ENCODE measurements at regions not wholly inside any gene's neighbourhood (a gene's known extent, or its start where the extent isn't known, plus 50 kb on each side); places are given as distances from the start of the nearest gene placed in this dataset.

- TF ChIP-seq, protein P1, sequence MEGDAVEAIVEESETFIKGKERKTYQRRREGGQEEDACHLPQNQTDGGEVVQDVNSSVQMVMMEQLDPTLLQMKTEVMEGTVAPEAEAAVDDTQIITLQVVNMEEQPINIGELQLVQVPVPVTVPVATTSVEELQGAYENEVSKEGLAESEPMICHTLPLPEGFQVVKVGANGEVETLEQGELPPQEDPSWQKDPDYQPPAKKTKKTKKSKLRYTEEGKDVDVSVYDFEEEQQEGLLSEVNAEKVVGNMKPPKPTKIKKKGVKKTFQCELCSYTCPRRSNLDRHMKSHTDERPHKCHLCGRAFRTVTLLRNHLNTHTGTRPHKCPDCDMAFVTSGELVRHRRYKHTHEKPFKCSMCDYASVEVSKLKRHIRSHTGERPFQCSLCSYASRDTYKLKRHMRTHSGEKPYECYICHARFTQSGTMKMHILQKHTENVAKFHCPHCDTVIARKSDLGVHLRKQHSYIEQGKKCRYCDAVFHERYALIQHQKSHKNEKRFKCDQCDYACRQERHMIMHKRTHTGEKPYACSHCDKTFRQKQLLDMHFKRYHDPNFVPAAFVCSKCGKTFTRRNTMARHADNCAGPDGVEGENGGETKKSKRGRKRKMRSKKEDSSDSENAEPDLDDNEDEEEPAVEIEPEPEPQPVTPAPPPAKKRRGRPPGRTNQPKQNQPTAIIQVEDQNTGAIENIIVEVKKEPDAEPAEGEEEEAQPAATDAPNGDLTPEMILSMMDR (IDR thresholded peaks at IDR 0.05), result no peak
- TF ChIP-seq POLR2A (IDR thresholded peaks at IDR 0.05), result no peak
- intact Hi-C loops (cut with DNase I), result no loop called here
- no peaks in the 10 kb centered on the region for H3K27me3 ChIP-seq
- ATAC-seq (no peak), DNase-seq (no peak)
- H3K36me3 ChIP-seq, result no peaks in the 10 kb centered on the region
- H3K9me3 ChIP-seq, result no peaks in the 10 kb centered on the region
- H3K27ac ChIP-seq, result no peak overlapping the region
- no peaks in the 10 kb centered on the region for H3K4me1 ChIP-seq
- no peak overlapping the region for H3K4me3 ChIP-seq
These were observed 178.8 kb upstream of the ARHGAP20 start for GRCh38 chr11:110890995-110891394.

- ATAC-seq, result no peak
- DNase-seq, result no peak
- Histone ChIP-seq H3K9me3 (no peaks in the 10 kb centered on the region), H3K36me3 (no peaks in the 10 kb centered on the region), H3K27me3 (no peaks in the 10 kb centered on the region), H3K4me1 (no peaks in the 10 kb centered on the region), H3K27ac (no peak overlapping the region), H3K4me3 (no peak overlapping the region)
- TF ChIP-seq POLR2A (IDR thresholded peaks at IDR 0.05), result no peak
- TF ChIP-seq, protein P1 (IDR thresholded peaks at IDR 0.05), result no peak
- intact Hi-C loops (cut with DNase I), result no loop called here
- 79% methylated on average over 3 of the region's 3 CpGs for WGBS (ENCODE audit: insufficient coverage, low coverage, low lambda C conversion rate, missing lambda C conversion rate)
These were observed 174.2 kb upstream of the ARHGAP20 start for GRCh38 chr11:110886288-110886970.

GRCh38 chr11:110883256-110883655 is 171.0 kb upstream of the ARHGAP20 start:
- Histone ChIP-seq H3K9me3 (no peaks in the 10 kb centered on the region), H3K36me3 (no peaks in the 10 kb centered on the region), H3K4me3 (no peak overlapping the region), H3K27me3 (no peaks in the 10 kb centered on the region), H3K27ac (no peak overlapping the region), H3K4me1 (no peaks in the 10 kb centered on the region)
- WGBS (ENCODE audit: insufficient coverage, low coverage, low lambda C conversion rate, missing lambda C conversion rate), result 62% methylated on average over 3 of the region's 3 CpGs
- TF ChIP-seq, protein P1 (IDR thresholded peaks at IDR 0.05), result no peak
- no peak for TF ChIP-seq POLR2A (IDR thresholded peaks at IDR 0.05)
- intact Hi-C loops (cut with DNase I), result no loop called here
- ATAC-seq (no peak), DNase-seq (no peak)

DNA sequence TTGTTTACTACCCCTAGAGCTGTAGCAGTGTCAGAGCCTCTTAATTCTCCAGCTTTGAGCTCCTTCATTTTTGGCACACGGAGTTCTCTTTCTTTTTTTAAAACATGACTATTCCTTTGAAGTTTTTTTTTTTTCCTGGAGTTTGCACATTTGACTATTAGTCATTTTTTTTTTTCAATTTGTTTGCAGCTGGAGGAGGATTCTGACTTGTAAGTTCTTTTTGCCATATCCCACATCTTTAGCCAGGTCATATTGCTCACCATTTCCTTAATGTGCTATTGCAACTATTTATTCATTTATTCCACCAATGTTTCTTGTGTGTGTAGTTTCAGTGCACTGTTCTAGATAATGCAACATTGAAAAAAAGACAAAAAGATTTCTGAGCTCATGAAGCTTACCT is 166.3 kb upstream of the ARHGAP20 start:
- DNase-seq (no peak), ATAC-seq (no peak)
- Histone ChIP-seq H3K36me3 (no peaks in the 10 kb centered on the region), H3K9me3 (no peaks in the 10 kb centered on the region), H3K27ac (no peak overlapping the region), H3K27me3 (no peaks in the 10 kb centered on the region), H3K4me3 (no peak overlapping the region), H3K4me1 (no peaks in the 10 kb centered on the region)
- TF ChIP-seq, protein P1 (IDR thresholded peaks at IDR 0.05), result no peak
- TF ChIP-seq POLR2A (IDR thresholded peaks at IDR 0.05), result no peak
- WGBS (ENCODE audit: insufficient coverage, low coverage, low lambda C conversion rate, missing lambda C conversion rate), result 73% methylated on average over 1 of the region's 1 CpG
- intact Hi-C loops (cut with DNase I), result no loop called here
